ENCODE measurements at regions not wholly inside any gene's neighbourhood (a gene's known extent, or its start where the extent isn't known, plus 50 kb on each side); places are given as distances from the start of the nearest gene placed in this dataset.
"Not testable (repeated sequence)": the region's sequence is repeated elsewhere in the genome, so short reads cannot be mapped to it uniquely, and the experiment has no call there.

DNA sequence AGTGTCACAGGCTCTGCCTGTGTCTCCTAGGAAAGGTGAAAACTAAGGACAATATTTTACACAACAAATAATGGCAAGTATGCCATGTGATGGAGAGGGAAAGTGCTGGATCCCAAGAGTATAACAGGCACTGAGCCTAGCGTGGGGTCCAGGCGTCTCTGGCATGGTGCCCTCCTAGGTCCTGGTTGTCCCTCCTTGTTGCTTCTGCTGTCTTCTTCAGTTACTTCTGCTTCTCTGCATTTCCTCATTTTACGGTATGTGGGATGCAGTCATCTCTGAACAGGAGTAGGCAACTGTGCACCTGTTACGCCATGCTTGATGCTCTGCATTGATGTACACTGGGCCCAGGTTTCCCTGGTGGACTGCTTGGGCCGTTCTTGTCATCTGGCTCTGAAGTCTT lies 1480.8 kb downstream of the FOXD4L5 start:
- DNase-seq, result not testable (repeated sequence)

DNA sequence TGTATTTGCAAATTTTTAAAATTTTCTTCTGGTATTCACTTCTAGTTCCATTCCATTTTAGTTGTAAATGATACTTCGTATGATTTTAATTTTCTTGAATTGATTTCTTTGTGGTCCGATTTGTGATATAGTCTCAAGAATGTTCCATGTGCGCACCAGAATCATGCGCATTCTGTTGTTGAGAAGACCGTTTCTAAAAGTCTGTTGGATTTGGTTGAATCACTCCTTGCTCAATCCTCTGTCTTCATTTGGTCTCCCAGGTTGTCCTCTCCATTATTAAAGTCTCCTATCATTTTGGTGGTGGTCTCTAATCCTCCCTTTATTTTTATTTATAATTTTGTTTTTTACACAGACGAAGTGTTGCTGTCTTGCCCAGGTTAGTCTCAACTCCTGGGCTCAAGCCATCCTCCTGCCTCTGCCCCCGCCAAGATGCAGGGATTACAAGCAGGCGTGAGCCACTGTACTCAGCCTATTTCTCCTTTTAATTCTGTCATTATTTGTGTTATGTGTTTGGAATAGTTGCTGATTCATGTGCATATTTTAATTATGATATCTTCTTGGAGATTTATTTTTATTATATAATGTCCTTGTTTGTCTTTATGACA lies 1490.8 kb downstream of the FOXD4L5 start:
- not testable (repeated sequence) for DNase-seq

DNA sequence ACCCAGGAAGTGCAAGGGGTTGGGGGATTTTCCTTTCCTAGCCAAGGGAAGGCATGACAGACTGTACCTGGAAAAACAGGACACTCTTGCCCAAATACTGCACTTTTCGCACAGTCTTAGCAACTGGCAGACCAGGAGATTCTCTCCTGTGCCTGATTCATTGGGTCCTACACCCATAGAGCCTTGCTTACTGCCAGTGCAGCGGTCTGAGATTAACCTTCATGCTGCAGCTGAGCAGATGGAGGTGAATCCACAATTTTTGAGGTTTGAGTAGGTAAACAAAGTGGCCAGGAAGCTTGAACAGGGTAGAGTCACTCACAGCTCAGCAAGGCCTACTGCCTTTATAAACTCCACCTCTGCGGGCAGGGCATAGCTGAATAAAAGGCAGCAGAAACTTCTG lies 1497.6 kb downstream of the FOXD4L5 start:
- DNase-seq, result not testable (repeated sequence)

DNA sequence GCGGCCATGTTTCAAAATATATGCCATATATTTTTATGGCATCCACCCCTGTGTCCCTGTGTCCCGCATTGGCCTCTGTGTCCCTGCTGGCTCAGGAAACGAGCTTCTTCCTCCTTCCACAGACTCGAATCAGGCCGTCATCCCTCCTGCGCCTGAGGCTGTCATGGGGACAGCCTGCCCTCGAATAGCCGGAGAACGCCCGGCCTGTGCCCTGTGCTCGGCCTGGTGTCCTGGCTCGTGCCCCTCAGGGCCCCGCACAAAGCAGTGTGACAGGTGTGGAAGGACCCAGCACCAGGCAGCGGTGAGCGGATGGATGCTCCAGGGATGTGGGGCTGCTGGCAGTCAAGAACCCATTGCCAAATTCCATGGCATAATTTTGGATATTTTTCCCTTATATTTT lies 1500.0 kb downstream of the FOXD4L5 start:
- not testable (repeated sequence) for DNase-seq

DNA sequence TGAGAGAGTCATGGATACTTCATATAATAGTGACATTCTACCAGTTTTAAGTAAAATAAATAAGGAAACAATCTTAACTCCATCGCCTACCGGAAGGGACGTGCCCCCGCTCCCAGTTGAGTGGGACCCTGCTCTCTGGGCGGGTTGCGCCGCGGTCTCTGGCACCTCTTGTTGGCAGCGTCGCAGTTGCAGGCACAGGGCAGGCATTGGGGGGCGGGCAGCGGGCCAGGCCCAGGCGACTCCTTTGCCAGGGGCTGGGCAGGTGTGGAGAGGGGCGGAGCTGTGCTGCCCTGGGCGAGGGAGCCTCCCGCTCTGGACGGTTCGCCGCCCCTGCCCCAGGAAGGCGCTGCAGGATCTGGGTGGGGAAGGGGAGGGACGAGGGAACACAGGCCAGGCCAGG lies 1500.6 kb downstream of the FOXD4L5 start:
- not testable (repeated sequence) for DNase-seq

DNA sequence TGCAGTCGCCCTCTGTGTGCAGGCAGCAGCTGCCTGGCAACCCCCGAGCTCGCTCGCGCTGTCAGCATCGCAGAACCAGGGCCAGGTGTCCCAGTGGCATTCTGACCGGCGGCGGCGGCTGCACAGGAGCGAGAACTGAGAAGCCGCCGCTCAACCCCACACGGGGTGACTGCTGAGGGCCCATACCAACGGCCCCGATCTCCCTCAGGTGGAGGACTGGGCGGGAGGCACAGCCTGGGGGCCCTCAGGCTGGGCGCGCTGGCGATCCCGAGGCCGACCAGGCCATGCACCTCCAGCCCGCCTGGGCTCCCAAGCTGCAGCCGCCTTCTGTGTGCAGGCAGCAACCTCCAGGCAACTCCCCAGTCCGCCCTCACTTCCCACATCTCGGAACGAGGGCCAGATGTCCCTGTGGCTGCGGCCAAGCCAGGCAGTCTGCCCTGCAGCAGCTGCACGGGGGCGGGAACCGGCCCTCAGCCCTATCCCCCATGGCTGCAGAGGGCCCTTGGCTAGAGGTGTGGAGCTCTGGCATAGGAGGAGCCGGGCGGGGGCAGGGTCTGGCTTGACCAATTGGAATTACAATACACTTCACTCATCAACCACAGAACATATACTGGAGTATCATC lies 1503.1 kb downstream of the FOXD4L5 start:
- not testable (repeated sequence) for DNase-seq

DNA sequence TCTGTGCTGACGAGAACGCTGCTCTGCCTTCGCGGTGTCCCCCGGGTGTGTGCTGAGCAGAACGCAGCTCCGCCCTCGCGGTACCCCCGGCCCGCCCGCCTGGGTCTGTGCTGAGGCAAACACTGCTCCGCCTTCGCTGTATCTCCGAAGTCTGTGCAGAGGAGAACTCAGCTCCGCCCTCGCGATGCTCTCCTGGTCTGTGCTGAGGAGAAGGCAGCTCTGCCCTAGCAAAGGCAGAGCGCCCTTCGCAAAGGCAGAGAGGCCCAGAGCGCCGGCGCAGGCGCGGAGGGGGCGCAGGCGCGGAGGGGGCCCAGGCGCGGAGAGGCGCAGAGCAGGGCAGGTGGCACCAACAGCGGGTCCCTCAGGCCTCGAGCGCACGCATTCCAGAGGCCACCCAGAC lies 1503.6 kb downstream of the FOXD4L5 start:
- not testable (repeated sequence) for DNase-seq

DNA sequence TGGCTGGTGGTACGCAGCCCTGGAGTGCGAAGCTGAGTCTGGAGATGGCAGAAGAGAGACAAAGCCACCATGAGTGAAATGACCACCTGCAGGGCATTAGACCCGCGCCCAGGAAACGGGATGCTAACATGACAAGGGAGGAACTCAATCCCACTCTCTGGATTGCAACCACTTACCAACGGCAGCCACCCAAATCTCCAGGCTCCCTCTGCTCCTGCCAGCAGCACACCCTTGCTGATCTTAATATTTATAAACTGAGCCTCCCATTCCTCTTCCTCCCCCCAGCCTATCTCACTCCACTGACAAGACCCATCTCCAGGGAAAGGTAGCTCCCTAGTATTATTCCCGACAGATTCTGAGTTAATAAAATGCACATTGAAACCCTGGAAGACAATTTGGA lies 1508.8 kb downstream of the FOXD4L5 start:
- not testable (repeated sequence) for DNase-seq

DNA sequence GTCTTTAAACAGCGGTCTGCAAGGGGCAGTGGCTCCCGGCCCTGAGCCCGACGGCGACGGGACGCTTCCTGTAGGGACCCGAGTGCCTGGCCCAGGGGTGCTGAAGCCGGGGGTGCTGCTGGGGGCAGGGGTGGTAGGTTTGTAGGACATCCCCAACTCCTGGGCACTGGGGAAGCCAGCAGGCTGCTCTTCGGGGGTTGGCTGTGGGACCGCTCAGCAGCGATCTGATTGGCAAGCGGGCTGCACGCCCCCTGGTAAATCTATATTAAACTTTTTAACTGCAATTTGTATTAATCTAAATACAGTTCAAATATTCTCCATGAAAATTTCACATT lies 1510.0 kb downstream of the FOXD4L5 start:
- DNase-seq, result not testable (repeated sequence)

DNA sequence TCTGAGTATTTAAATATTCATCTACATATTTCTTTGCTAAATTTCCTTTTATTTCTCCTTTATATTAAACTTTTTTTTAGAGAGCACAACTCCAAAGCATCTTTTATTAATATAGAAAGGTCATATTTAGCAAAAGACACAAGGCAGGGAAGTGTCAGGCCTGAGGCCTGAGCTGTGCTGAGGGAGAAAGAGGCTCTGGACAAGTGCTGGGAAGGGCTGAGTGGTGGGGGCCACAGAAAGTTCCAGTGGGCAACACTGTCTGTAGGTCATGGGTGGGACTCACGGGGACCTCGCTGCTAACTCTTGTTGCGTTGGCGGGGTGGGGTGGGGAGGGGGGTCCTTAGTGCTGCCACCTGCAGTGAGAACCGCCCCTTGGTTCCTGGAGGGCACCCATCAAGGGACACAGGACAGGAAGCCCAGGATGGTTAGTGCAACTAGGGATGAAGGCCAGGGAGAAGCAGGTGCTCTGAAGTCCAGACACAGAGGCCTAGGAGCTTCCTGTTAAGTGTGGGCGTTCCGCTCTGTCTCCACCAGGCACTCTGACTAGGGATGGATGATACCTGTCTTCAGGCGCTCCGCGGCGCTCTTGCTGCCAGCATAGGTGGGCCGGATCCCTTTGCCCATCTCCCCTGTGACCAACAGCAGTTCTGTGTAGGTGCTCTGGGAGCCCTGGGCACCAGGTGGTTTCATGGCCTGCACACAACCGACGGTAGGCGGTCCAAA lies 1510.5 kb downstream of the FOXD4L5 start:
- not testable (repeated sequence) for DNase-seq

DNA sequence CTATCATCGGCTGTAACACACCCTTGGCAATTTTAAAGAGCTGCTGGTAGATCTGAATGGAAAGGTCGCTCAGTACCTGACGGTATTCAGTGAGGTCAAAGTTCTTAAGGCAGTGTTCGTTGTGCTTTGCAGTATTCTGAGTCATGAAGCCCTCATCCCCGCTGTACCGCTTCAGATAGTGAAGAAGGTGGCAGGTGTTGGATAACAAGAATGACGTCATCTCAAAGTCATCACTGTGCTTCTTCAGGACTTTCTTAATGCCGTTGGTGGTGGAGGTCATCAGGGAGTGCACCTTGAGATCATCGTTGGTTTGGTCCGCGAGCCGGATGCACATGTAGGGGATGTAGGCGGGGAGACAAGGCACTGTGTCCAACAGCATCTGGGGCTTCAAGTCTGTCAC lies 1522.8 kb downstream of the FOXD4L5 start:
- not testable (repeated sequence) for DNase-seq

DNA sequence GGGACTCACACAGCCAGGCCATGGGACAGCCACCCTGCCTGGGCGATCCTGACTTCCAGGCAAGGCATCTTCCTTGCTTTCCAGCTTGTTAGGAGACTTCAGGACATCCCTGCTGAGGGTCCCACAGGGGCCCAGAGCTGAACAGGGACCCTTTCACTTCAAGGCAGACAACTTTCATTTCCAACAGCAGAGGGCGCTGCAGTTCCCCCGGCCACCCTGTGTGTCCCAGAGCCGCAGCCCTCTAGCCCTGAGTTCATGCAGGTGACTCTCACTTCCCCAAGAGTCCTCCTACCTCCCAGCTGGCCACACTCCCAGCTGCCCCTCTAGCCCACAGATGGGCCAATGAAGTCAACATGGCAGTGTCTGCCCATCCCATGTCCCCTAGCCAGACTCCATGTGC lies 1556.0 kb downstream of the FOXD4L5 start:
- not testable (repeated sequence) for DNase-seq

DNA sequence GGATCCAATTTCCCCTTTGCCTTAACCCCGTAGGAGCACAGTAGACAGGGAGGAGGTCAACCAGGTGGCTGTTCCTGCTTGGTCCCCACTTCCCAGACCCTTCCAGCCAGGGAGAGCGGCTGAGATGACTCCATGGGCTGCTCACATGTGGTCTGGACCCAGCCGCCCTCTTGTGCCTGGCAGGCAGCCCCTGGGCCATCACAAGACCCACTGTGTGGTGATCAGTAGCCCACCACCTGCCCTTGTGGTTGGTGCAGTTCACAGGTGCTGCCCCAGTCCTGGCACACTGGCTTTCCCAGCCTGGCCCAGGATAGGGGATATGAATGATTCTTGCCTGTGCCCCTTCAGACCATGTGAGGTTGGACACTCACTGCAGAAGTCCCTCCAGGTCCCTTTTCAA lies 1556.7 kb downstream of the FOXD4L5 start:
- DNase-seq, result no peak

DNA sequence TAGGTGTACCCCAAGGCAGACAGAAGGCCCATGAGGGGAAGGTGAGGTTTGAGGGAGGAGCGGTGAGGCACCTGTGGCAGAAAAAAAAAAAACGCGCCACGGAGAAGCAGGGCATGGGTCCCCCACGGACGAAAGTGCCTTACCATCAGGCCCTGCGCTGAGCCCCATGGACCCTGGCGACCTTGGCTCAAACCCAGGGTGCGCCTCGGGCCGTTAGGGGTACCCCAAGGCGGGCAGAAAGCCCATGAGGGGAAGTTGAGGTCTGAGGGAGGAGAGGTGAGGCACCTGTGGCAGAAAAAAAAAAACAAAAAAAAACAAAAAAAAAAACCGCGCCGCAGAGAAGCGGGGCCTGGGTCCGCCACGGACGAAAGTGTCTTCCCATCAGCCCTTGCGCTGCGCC lies 1576.7 kb downstream of the FOXD4L5 start:
- not testable (repeated sequence) for DNase-seq

DNA sequence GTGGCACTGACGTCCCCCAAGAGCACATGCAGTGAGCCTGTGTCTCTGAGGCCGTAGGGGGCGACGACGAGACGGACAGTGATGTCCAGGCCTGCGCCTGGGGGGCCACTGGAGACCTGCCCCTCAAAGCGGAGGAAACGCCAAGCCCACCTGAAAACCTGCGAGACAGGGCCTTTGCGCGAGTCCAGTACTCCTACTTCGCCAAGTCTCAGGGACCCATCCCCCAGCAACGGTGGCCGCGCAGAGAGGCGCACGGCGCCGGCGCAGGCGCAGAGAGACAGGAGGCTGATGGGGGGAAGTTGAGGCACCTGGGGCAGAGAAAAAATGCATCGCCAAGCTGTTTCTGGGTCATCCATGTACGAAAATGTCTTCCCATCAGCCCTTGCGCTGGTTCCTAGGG lies 1580.6 kb downstream of the FOXD4L5 start:
- DNase-seq, result not testable (repeated sequence)

DNA sequence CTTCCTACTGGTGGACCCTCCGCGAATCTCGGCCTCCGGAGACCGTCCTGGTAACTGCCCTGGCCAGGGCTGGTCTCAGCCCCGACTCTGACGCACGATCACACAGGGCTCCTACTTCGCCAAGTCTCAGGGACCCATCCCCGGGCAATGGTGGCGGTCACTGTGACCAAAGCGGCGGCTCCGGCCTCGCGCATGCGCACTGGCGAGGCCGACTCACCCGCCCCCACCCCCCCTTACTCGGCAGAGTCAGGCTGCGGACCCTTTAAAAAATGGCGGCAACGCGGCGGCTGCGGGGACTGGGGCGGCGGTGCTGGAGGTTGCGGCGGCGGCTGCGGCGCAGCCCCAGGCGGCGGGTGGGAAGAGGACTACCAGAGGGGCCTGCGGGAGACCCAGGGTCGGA lies 1581.3 kb downstream of the FOXD4L5 start:
- not testable (repeated sequence) for DNase-seq

DNA sequence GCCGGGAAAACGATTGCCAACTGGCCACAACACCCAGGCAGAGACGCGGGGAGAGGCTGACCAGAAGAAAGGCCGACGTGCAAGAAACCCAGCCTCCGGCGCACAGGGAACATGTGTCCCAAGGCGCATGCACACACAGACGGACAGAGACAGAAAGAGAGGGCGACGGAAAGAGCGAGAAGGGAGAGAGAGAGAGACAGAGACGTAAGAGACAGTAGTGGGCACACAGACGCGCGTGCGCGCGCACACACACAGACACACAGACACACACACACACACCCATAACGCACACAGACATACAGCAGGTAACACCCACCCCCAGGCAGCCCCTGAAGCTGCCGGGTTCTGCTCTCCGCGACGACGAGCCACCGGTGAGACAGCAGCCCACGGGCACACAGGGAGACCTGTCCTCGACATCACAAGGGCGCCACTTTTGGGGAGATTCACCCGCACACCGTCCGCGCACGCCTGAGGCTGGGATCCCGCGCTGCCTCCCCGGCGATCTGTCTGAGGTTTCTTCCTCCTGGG lies 1581.8 kb downstream of the FOXD4L5 start:
- not testable (repeated sequence) for DNase-seq
